DND-41 (cell line): ENCODE measurements at regions not wholly inside any gene's neighbourhood (a gene's known extent, or its start where the extent isn't known, plus 50 kb on each side); places are given as distances from the start of the nearest gene placed in this dataset.

Experiments used
- EZH2 ChIP-seq: IDR thresholded peaks from 3 replicates; pipeline ENCODE4 v1.6.1; 2012; ENCODE audit warnings: borderline replicate concordance, low read depth, mild to moderate bottlenecking, moderate library complexity, low read length, inconsistent platforms; ENCODE audit not compliant: severe bottlenecking
- TF ChIP-seq, protein P1 (sequence below): IDR thresholded peaks from 2 replicates; pipeline ENCODE4 v1.5.1; 2012; ENCODE audit warnings: borderline replicate concordance, low read length, moderate library complexity, mild to moderate bottlenecking; ENCODE audit not compliant: poor library complexity, severe bottlenecking; ENCODE audit errors: extremely low read depth

GRCh38 chr11:98453378-98453777 lies 567.4 kb upstream of the CNTN5 start:
- TF ChIP-seq, protein P1, sequence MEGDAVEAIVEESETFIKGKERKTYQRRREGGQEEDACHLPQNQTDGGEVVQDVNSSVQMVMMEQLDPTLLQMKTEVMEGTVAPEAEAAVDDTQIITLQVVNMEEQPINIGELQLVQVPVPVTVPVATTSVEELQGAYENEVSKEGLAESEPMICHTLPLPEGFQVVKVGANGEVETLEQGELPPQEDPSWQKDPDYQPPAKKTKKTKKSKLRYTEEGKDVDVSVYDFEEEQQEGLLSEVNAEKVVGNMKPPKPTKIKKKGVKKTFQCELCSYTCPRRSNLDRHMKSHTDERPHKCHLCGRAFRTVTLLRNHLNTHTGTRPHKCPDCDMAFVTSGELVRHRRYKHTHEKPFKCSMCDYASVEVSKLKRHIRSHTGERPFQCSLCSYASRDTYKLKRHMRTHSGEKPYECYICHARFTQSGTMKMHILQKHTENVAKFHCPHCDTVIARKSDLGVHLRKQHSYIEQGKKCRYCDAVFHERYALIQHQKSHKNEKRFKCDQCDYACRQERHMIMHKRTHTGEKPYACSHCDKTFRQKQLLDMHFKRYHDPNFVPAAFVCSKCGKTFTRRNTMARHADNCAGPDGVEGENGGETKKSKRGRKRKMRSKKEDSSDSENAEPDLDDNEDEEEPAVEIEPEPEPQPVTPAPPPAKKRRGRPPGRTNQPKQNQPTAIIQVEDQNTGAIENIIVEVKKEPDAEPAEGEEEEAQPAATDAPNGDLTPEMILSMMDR, result no peak
- no peak for TF ChIP-seq EZH2
